Stimulated activated CD4-positive, alpha-beta T cell treated with anti-CD3 and anti-CD28 coated beads, Interleukin-2, amount 100 ng/mL, for 4 hours (primary cell): ENCODE measurements at regions not wholly inside any gene's neighbourhood (a gene's known extent, or its start where the extent isn't known, plus 50 kb on each side); places are given as distances from the start of the nearest gene placed in this dataset.
A peak's percentile ranks its signal among the peaks of the same experiment; 100 is the strongest.

Experiments used
- DNase-seq: peaks from one replicate; pipeline ENCODE4 v3.0.0-alpha.2; 2020; ENCODE audit warnings: low read depth

DNA sequence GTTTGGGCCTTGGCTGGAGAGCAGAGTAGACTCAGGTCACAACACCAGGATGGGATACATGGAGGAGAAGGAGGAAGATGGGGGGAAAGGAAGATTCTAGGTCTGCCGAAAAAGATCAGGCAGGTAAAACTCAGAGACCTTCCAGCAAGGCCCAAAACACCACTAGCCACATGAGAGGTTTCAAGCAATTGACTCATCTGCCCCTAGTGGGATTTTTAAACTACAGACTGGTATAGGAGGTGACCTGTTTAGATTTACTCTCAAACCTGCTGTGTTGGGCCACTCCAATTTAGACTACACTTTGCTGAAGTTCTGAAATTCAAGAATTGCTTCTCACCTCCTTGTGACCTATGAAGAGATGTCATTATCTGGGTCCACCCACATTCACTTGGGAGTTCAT lies 236.9 kb upstream of the SASH1 start:
- no peak for DNase-seq

DNA sequence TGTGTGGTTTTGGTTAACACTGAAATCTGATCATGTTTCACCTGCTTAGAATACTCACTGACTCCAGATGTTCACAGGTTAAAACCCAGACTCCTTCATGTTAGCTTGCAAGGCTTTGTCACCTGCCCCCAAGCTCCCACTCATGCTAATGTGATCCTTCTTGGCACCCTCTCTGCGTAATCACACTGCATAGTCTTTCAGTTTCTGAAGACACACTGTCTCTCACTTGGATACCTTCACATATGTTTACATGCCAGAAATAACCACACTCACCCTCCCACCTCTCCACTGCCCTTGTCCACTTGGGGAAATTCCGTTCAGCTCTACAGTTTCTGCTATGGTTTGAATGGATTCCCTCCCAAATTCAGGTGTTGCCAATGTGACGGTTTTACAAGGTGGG lies 234.7 kb upstream of the SASH1 start:
- no peak for DNase-seq

DNA sequence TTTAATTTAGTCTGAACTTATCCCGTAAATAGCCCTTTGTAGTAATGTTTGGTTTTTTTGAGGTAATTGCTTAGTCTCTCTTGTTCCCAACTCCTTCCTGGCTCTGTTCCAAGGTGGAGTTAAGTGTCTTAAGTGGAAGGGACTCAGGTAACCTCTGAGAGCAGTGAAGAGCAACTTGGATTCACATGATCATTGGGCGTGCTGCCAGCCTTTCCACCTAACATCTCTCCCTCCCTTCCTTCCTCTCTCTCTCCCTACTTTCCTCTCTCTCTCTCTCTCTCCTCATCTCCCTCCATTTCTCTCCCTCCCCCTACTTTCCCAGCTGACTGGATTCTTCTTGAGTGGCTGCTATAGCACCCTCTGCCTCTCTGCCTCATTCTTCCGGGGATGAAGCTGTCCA lies 232.9 kb upstream of the SASH1 start:
- DNase-seq: no peak

DNA sequence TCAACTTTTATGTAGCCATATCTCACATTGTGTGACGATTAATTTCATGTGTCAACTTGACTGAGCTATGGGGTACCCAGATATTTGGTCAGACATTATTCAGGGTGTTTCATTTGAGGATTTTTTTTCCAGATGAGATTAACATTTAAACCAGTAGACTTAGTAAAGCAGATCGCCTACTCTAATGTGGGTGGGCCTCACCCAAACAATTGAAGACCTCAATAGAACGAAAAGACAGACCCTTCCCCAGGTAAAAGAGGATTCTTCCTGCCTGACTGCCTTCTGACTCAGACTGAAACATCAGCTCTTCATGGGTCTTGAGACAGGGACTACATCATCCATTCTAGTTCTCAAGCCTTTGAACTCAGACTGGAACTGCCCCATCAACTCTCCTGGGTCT lies 231.7 kb upstream of the SASH1 start:
- DNase-seq: no peak

GRCh38 chr6:148112851-148113319 lies 229.8 kb upstream of the SASH1 start:
- no peak for DNase-seq

DNA sequence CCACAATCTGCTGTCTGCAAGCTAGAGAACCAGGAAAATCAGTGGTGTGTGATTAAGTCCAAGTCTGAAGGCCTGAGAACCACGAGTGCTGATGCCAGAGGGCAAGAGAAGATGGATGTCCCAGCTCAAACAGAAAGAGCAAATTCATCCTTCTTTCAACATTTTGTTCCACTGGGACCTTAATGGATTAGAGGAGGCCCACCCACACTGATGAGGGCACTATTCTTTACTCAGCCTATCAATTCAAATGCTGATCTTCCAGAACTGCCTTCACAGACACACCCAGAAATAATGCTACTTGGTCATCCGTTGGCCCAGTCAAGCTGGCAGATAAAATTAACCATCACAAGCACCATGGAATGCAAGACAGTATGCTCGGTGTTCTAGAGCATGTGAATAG lies 226.6 kb upstream of the SASH1 start:
- no peak for DNase-seq

- DNase-seq: no peak
Measured at GRCh38 chr6:148118244-148118643, 224.4 kb upstream of the SASH1 start.

GRCh38 chr6:148128014-148128730 lies 214.5 kb upstream of the SASH1 start:
- DNase-seq: no peak

DNA sequence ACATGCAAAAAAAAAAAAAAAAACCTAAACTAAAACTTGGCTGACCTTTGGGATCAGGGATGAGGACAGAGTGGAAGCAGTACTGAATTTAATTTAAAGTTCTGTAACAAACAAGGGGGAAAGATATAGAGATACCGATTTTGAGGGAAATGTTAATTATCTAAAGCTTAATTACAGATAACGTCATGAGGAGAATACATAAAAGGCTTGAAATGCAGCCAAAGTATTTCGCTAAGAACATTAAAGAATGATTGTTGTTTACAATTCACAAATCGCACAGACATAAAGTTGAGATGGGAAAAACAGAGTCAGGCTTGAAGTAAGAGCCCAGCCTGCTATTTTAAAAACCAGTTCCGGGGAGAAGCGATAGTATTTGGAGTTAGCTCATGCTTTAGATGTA lies 208.0 kb upstream of the SASH1 start:
- DNase-seq: no peak

GRCh38 chr6:148136586-148136985 lies 206.1 kb upstream of the SASH1 start:
- no peak for DNase-seq

GRCh38 chr6:148137652-148138051 lies 205.0 kb upstream of the SASH1 start:
- DNase-seq: no peak

DNA sequence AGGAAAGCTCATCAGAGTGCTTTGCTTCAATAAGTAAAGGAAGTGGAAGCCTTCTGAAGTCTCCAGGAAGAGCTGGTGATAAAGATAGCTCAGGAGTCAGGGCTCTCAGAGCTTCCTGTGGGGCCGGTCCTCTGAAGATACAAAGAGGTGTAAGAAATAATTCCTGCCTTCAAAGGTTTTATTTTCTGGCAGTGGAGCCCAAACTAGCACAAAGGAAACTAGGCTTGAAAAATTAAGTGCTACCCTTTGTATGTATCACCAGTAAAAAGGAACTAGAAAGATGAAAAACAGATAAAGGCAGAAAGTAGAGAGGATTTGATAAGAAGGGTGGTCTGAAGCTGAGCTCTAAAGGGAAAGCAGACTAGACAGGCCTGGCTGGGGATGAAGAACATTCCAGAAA lies 204.1 kb upstream of the SASH1 start:
- no peak for DNase-seq

- DNase-seq: no peak
Measured at GRCh38 chr6:148140772-148141557, 201.7 kb upstream of the SASH1 start.

DNA sequence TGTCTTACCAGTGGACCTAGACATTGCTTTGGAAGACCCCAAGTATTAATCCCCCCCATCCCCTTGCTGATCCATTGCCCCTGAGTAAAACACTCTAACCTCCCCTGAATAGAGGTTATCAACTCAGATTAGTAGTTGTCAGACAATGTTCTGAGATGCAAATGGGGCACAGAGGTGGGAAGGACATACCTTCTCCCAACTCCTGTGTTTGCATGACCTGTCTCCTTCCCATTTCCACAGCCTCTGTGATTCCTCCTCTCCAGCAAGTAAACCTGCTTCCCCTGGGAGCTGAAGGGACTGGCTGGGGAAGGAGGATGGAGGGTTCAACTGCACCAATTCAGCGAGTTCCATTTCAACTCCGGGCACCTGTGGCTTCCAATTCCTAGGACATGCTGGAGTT lies 199.8 kb upstream of the SASH1 start:
- DNase-seq: no peak

DNA sequence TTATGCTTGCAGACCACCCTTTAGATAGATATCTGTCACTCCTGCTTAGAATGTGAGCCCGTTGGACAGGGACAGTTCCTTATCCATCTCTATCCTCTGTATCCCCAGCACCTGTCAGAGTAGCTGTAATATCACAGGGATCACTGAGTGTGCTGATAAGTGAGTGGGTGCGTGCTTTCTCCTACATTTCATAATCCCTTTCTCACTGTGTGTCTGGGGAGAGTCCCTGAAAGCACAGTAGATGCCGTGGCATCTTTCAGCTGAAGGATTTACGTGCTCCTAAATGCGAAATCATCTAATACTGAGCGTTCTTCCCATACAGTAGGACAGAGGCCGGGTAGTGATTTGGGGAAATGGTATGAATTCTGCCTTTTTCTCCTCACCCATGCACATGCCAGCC lies 198.9 kb upstream of the SASH1 start:
- DNase-seq: no peak

- peak; percentile 19 for DNase-seq
Measured at GRCh38 chr6:148144917-148145521, 197.6 kb upstream of the SASH1 start.

DNA sequence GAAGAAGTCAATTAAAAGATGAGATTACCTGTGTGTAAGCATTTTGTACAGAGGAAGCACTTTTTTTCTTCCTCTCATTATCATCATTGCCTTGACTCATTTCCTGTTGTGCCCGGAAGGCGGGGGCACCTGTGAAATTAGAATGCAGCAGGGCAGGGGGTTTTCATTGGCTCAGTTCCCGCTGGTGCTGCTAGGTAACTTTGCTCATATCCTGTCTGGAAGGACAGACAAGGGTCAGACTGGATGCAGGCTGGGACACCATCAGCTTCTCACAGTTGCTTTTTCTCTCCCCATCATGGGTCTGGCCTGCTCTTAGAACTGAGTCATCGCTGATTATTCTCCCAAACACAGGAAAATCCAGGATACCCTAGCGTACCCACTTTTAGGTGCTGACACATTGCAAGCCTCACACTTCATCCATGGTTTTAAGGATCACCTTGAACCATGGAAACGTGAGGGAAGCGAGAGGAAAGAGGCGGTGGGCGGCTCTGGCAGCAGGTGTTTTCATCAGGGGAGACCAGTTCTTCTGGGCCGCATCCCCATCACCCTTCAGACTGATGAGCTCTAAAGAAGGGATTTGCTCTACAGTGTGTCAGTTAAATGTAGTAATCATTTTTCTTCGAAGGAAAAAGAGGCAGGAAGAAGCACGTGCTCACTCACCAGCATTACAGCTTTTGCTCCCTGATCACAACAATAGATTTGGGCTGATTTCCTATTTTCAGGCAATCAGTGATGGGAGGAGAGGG lies 195.7 kb upstream of the SASH1 start:
- peak; percentile 36 for DNase-seq

- no peak for DNase-seq
Measured at GRCh38 chr6:148147463-148147830, 195.2 kb upstream of the SASH1 start.

- DNase-seq: no peak
Measured at GRCh38 chr6:148151896-148152643, 190.6 kb upstream of the SASH1 start.

GRCh38 chr6:148154668-148155067 lies 188.0 kb upstream of the SASH1 start:
- no peak for DNase-seq

DNA sequence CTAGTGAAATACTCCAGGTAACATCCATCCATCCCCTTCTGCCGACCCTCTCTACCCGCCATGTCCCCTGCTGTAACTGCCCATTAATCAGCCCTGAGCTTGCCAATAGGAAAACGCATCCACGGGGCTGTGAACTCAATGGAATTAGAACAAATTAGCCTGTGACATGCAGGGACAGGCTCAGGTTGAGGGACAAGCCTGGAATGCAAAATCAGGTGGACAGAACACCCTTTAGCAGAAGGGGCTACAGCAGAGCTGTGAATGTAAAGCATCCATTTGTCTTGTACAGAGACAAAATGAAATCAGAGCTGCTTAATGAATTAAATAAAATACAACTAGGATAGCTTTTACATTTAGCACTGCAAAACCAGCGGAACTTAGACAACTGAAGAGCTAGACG lies 187.3 kb upstream of the SASH1 start:
- DNase-seq: no peak

DNA sequence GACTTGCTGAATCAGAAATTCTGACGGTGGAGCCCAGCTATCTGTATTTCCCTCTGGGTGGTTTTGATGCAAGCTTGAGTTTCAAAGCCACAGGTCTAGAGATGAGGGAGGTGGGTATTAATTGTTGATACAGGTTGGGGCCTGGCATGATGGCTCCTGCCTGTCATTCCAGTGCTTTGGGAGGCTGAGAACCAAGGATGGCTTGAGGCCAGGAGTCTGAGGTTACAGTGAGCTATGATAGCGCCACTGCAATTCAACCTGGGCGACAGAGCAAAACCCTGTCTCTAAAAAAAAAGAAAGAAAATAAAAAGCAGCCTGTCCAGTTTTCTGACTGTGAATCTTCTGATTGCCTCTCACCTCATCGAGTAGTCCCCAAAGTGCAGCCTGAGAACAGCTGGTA lies 184.8 kb upstream of the SASH1 start:
- no peak for DNase-seq
